Limb (tissue), 2 donors: ENCODE measurements at regions not wholly inside any gene's neighbourhood (a gene's known extent, or its start where the extent isn't known, plus 50 kb on each side); places are given as distances from the start of the nearest gene placed in this dataset.
"Not testable (repeated sequence)": the region's sequence is repeated elsewhere in the genome, so short reads cannot be mapped to it uniquely, and the experiment has no call there.

Experiments used
- DNase-seq, 2 donors: peaks; one replicate each; pipeline ENCODE4 v3.0.0-alpha.2; 2016; ENCODE audit errors: extremely low spot score in 2 of 2

DNA sequence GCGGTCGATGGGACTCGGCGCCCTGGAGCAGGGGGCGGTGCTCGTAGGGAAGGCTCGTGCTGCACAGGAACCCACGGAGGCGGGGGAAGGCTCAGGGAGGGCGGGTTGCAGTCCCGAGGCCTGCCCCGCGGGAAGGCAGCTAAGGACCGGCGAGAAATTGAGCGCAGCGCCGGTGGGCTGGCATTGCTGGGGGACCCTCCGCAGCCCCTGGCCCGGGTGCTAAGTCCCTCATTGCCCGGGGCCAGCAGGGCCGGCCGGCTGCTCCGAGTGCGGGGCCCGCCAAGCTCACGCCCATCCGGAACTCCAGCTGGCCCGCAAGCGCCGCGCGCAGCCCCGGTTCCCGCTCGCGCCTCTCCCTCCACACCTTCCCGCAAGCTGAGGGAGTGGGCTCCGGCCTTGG lies 576.8 kb upstream of the LINC00305 start:
- not testable (repeated sequence) for DNase-seq

DNA sequence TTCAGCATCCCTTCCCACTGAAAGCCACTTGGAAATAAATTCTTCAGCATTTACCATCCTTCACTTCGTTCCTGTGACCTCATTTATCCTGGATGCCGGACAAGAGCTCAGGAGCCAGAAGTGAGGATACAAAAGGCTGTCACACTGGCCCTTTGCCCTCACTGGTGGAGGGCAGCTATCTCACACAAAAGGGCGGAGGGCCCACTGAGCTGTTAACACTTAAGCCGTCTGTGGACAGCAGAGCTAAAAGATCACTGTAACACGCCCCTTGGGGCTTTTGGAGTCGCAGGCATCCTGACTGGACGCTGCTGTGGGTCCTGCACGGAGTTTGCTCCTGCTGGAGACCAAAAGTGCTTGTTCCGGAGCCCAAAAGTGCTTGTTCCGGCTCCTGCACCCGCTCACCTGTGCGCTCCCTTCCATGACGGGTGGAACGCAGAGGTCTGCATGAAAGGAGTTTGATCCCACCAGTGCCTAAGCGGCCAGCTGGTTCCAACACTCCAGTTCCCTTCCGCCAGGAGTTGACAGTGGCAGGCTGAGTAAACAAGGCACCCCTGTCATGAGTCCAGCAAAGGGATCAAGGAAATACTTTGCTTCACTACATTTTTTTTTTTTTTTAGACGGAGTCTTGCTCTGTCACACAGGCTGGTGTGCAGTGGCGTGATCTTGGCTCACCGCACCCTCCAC lies 572.0 kb upstream of the LINC00305 start:
- no peak for DNase-seq

DNA sequence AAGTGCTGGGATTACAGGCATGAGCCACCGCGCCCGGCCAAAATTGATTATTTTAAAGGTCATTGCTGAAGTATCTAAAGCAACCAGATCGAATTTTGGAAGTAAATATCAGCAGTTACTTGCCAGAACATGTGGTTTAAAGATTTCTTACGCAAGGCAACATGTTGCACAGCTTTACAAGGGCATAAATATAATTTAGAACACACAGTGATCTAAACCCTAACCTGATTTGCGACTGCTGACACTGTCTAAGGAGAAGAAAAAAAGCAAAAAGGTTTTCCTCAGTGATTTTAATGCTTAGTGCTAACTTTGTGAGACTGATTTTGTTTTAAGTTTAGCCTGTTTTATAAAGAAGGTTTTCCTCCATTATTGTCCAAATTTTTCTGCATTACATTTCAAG lies 569.9 kb upstream of the LINC00305 start:
- DNase-seq: no peak

DNA sequence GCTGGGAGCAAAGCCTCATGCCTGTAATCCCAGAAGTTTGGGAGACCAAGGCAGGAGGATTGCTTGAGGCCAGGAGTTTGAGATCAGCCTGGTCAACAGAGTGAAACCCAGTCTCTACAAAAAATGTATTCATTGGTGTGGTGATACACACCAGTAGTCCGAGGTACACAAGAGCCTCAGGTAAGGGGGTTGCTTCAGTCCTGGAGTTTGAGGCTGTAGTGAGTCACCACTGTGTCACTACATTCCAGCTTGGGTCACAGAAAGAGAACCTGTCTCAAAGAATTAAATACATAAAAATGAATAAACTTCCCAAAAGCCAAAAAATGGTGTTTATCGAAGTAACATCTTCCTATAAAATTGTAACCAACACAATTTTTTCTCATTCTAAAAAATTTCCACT lies 568.1 kb upstream of the LINC00305 start:
- no peak for DNase-seq

DNA sequence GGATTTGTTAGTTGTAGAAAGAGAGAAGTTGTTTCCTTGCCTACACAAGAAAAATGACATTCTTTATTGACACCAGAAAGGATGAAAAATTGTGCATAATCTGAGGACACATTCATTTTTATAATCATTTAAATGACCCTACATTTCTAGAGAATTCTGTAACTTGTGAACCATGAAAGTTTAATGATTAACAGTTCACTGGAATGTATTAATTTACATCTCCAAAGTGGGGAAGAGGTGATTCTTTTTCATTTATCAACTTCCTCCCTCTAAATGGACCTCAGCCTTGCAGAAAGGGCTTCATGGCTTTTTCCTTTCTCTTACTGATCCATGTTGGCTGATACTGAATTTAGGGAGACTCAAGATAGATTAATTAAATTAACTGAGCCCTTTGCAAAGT lies 565.2 kb upstream of the LINC00305 start:
- no peak for DNase-seq

DNA sequence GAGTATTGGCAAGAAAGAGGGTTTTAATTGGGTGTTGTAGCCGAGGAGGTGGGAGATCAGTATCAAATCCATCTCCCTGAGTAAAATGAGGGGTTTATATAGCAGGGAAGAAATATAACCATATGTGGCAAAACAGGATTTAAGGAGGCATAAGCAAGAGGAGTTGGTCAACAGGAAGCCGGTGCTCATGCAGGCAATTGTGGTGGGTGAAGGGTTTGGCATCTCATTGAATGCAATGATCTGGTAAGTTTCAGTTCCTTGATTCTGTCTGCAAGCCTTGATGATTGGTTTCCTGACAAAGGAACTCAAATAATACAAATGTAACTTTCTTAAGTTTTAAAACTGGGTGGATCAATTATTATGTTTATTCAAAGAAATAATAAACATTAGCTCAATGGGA lies 564.4 kb upstream of the LINC00305 start:
- DNase-seq: no peak

DNA sequence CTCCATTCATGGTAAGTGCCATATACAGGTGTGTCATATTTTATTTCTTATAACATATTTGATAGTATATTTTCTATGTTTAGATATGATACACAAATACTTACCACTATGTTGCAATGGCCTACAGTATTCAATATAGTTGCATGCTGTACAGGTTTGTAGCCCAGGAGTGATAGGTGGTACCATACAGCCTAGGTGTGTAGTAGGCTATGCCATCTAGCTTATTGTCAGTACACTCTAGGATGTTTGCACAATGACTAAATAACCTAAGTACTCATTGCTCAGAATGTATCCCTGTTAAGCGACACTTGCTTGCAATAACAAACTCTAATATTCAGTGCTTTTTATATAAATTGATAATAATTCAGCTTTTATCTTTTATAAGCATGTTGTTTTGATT lies 563.1 kb upstream of the LINC00305 start:
- DNase-seq: no peak

DNA sequence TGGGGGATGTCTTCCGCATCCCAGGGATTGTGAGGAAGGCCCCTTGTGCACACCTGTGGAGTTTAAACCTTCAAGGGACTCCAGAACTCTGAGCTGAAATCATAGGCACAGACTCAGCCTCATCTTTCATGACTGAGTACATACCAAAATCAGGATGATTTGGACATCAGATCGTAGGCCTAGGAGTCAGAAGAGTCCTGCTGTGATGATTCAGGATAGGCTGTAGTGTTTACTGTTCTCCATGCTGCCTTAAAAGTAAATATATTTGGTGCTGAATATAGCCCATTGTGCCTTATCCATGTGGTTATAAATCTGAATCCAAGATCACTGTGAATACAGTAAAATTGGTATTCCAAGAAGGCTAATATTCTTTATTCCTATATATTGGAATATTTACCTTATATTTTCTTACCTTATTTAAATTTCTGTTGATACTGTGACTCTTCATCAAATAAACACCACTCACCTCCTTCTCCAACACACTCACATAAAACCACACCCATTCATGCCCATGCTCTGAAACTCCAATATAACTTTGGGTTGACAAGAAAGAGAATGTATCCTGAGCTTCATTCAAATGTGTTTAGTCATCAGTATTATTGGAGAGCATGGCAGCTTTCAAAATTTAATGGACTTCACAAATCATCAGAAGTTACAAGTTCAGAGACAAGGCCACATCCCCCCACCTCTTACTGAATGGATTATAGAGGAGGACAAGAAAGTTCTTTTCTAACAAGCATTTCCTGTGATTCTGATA lies 561.4 kb upstream of the LINC00305 start:
- DNase-seq: no peak

DNA sequence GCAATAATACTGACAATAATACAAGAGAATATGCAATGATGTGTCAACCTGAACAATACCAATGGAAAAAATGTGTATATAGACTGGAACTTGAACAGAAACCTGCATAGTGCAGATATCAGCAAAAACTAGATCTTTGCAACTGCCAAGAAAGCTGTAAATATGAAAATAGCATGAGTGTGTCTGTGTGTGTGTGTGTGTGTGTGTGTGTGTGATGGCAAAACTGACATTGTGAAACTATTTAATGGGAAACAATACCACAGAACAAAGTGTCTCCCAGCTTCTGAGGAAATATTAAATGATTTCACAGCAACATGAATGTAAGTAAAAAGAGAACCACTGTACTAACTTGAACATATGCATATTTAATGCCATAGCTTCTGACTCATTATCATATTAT lies 558.2 kb upstream of the LINC00305 start:
- no peak for DNase-seq

DNA sequence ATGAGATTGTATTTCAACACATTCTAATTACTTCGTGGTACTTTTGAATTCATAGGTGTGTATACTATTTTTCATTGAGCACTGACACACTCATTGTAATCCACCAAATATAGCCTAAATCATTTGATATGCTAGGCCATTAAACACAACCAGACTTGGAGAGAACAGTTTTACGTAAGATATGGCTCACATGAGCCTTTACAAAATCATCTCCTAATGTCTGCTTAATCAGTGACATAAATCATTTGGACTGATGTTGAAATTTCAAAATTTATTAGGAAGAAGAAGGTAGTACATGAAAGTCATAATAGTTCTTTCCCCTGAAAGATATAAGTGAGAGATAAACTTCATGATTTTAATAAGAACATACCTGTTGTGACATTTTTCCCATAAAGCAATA lies 550.2 kb upstream of the LINC00305 start:
- DNase-seq: no peak

DNA sequence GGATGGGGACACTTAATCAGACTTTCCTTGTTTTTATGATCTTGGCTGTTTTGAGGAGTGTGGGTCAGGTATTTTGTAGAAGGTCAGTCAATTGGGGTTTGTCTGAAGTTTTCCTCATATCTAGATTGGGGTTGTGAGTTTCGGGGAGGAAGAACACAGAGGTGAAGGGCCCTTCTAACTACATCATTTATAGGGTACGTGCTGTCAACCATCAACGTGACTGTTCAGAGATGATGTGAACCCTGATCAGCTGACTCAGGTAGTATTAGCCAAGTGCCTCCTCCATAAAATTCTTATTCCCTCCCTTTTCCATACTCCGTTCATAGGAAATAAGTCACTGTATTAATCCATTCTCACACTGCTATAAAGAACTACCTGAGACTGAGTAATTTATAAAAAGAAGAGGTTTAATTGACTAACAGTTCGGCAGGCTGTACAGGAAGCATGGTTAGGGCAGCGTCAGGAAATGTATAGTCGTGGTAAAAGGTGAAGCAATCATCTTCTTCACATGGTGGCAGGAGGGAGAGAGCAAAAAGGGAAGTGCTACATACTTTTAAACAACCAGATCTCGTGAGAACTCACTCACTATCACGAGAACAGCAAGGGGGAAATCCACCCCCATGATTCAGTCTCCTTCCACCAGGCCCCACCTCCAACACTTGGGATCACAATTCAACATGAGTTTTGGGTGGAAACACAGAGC lies 547.1 kb upstream of the LINC00305 start:
- DNase-seq: no peak

DNA sequence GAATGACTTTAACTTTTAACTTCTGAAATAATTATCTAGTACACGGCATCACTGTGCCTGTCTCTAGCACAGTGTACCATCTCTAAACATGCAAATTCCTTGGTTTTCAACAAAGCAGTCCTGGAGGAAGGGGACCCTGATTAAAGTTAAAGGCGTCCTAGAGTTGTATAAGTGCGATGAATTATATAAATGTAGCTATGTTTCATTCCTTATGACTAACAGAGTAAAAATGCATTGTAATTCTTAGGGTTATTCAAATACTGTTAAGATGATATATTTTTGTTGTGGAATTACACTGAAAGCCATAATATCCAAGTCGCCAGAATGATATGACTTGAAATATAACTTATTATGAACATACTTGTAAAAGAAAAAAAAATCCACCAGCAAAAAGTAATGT lies 544.9 kb upstream of the LINC00305 start:
- no peak for DNase-seq

DNA sequence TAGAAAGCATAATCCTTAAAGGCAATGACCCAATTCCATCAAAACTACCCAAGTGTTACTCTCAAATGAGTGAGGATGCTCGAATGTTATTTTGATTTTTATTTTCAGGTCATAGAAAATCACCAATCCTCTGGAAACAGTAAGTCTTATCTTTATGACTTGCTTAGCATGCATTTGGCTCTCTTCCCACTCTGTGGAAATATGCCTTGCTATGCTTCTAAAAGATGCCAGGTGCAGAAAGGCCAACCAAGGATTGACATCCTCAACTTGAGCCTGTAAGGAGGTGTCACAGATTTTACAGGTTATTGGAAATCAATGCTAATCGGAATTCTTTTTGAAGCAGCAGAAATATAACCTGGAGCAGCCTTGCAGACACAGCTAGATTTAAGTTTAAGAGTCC lies 543.9 kb upstream of the LINC00305 start:
- DNase-seq: no peak

DNA sequence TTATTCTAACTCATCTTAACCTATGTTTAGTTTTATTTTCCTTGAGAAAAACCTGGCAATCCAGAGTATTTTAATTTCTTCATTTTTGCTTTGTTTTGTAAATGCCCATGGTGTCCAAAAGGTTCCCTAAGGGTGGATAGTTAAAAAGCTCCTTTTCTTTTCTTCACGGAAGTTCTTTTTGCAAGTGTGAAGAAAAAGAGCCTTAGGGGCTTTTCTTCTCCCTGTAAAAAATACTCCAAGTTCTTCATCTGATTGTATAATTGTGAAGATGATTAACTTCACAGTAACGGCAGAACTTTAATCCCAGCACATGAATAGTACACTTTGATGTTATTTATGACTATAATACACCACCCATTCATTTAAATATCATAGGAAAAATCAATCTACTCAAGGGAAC lies 530.2 kb upstream of the LINC00305 start:
- no peak for DNase-seq

DNA sequence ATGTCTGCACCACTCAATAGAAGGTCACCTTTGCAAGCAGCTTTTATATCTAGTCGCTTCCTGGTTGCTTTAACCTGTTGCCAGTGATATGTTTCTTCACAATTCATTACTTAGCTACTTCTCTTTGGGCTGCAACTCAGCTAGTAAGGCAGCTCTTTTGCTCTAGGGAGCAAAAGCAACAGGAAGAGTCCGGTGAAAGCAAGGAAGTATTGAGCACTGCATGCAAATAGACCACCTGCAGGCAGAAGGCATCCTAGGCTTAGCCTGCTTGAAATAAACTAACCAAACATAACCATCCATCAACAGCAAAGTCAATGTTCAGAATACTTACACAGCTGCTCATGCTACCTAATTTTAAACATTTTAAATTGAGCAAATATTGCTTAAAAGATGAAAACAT lies 529.2 kb upstream of the LINC00305 start:
- no peak for DNase-seq

DNA sequence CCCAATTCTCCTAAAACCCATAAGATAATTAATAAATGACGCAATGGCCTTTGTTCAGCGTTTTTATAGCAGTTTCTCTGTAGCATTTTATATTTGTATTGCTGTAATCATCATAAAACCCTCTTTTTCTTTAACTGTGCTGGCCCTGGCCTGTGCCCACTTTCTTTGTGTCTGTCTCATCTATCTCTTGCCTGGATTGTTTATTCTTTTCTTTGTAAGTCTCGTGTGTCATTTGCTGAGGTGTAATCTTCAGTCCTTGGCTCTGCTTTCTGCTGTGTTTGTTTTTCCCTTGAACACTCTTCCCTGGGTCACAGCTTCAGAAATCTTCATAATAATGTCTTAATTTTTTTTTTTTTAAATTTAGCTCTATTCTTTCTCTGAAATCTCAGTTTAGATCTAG lies 525.8 kb upstream of the LINC00305 start:
- no peak for DNase-seq

DNA sequence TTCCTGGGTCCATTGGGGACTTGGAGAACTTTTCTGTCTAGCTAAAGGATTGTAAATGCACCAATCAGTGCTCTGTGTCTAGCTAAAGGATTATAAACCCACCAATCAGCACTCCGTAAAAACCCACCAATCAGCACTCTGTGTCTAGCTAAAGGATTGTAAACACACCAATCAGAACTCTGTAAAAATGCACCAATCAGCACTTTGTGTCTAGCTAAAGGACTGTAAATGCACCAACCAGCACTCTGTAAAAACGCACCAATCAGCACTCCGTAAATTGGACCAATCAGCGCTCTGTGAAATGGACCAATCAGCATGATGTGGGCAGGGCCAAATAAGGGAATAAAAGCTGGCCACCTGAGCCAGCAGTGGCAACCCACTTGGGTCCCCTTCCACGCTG lies 522.4 kb upstream of the LINC00305 start:
- DNase-seq: not testable (repeated sequence)

DNA sequence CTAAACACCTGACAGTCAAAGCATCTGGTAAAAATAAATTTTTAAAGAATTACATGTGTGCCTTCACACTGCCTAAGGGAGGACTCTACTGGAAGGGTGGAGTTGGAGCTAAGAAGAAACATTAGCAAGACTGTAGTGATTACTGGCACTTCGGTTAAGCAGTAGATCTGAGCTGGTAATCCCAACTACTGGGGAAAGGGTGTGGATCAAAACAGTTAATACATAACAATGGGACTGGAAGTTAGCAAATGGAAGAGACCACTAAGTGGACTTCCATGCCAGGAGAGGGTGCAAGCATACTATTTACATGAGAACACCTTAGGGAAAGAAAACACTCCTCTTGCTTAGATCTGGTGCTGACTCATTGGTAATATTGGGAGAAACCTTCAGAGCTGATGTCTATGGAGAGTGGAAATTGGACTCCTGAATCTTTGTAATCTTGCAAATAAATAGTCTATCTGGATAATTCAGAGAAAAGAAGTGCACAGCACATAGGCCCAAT lies 519.6 kb upstream of the LINC00305 start:
- no peak for DNase-seq

DNA sequence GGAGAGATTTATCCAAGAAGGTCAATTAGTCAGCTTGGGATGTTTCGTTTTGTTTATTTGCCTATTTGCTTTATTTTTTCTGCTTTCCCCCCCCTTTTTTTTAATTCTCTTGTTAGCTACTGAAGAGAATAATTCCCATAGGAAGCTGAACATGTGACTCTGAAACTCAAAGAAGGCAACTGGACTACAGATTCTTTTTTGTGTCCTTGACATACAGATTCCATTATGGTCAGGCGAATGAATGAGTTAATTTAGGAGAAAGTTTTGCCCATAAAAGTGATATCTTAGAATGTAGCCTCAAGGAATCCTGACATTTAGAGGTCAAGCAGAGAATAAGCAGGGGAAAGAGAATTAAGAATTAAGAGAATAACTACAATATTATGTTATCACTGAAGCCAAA lies 514.2 kb upstream of the LINC00305 start:
- no peak for DNase-seq

DNA sequence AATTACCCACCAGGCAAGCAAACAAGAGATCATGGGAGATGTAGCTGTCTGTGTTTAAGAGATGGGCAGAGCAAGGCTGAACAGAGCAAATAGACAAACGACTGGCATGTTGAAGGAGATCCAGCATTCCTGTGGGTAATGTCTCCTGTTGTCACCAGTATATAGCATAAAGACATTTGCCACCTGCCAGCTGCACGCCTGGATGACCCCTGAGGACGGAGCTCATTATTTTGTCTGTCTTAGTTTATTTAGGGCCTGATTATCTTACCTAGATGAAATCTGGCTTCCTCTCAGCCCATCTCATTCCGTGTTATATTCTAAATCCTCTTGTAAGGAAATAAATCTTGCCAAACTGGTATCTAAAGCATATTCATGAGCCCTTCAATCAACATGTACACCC lies 510.3 kb upstream of the LINC00305 start:
- DNase-seq: no peak

DNA sequence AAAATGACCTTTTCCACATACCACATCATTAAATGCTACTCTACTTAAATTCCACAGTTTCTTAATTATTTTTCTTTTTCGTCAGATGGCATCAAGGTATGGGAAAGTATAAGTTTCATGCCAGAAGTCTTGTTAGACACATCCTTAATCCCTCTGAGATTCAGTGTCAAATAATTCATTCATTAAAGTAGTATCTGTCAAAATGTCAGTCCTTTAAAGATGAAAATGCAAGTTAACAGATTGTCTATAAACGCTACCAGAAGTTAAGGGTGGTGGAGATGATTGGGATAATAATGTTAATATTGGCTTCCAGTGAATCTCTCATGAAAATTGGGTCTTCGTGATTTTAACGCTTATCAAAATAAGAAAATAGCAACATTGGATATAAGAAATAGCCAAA lies 504.2 kb upstream of the LINC00305 start:
- DNase-seq: no peak

DNA sequence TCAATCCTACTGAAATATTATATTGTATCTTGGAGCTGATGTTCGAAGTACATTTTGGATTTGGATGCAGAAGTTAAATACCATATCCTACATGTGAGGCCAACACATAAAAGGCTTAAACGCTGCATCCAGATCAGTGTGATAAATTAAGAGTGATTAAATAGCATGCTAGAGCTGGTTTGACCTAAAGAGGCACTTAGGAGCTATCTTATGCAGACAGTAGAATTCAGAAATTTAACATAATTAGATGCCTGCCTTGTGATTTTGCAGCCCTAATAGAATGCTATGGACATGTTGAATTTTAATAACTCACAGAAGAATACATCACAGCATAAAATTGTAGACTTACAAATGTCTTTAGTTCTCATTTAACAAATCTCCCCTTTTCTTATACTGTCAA lies 501.2 kb upstream of the LINC00305 start:
- DNase-seq: no peak

DNA sequence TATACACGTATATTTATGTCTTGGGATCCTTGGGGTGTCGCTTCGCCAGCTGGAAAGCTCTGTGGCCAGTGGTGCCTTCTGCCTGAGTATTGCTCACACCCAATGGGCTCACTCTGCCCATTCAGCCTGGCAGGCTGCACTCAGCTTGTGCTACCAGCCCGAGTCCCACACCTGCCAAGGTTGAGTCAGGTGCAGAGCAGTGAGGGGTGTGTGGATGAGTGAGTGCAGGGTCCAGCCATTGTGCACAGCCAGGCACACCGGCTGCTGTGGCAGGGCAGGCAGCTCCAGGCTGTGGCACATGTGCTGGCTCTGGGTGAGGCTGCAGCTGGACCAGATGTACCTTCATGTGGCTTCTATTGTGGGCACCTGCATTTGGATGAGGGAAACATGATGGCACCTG lies 496.9 kb upstream of the LINC00305 start:
- no peak for DNase-seq
